HepG2 (cell line): ENCODE measurements at regions not wholly inside any gene's neighbourhood (a gene's known extent, or its start where the extent isn't known, plus 50 kb on each side); places are given as distances from the start of the nearest gene placed in this dataset.

Experiments used
- EZH2 ChIP-seq: conservative IDR thresholded peaks from 2 replicates; pipeline ENCODE4 v1.6.1; 2012; ENCODE audit warnings: mild to moderate bottlenecking, low read depth, low read length, moderate library complexity
- ZNF7 ChIP-seq: IDR thresholded peaks from 2 replicates; pipeline ENCODE4 v1.6.1; 2016; ENCODE audit warnings: missing biosample characterization, missing genetic modification reagents
- ZNF761 ChIP-seq: sonication (generic); formaldehyde crosslinking; conservative IDR thresholded peaks from 2 replicates; pipeline ENCODE4 v1.4.0; 2020; ENCODE audit warnings: mild to moderate bottlenecking, missing genetic modification reagents
- TF ChIP-seq, protein P1 (sequence below): sonication (generic); formaldehyde crosslinking; IDR thresholded peaks from 2 replicates; pipeline ENCODE4 v1.4.0; 2020; ENCODE audit warnings: mild to moderate bottlenecking, missing genetic modification reagents, borderline replicate concordance
- TF ChIP-seq, protein P2 (sequence below): sonication (generic); formaldehyde crosslinking; IDR thresholded peaks from 2 replicates; pipeline ENCODE4 v1.4.0; 2020; ENCODE audit warnings: missing genetic modification reagents

DNA sequence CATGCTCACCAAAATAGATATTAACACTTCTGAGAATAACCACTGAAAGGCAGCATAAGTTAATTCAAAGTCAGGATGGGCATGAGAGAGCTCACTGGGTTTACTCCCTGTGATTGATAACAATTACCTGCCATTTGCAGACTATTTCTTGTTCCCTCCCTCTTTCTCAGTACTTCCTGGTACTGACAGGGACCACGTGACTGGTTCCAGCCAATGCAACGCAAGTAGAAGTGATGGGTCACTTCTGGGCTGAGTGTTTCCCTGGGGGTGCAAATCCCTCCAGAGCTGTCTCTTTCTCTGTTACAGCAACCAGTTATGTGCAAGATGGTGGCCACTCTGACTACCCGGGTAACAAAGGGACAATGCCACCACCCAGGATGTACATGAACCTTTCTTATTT is 118.8 kb downstream of the EFNB2 start:
- TF ChIP-seq, protein P1, sequence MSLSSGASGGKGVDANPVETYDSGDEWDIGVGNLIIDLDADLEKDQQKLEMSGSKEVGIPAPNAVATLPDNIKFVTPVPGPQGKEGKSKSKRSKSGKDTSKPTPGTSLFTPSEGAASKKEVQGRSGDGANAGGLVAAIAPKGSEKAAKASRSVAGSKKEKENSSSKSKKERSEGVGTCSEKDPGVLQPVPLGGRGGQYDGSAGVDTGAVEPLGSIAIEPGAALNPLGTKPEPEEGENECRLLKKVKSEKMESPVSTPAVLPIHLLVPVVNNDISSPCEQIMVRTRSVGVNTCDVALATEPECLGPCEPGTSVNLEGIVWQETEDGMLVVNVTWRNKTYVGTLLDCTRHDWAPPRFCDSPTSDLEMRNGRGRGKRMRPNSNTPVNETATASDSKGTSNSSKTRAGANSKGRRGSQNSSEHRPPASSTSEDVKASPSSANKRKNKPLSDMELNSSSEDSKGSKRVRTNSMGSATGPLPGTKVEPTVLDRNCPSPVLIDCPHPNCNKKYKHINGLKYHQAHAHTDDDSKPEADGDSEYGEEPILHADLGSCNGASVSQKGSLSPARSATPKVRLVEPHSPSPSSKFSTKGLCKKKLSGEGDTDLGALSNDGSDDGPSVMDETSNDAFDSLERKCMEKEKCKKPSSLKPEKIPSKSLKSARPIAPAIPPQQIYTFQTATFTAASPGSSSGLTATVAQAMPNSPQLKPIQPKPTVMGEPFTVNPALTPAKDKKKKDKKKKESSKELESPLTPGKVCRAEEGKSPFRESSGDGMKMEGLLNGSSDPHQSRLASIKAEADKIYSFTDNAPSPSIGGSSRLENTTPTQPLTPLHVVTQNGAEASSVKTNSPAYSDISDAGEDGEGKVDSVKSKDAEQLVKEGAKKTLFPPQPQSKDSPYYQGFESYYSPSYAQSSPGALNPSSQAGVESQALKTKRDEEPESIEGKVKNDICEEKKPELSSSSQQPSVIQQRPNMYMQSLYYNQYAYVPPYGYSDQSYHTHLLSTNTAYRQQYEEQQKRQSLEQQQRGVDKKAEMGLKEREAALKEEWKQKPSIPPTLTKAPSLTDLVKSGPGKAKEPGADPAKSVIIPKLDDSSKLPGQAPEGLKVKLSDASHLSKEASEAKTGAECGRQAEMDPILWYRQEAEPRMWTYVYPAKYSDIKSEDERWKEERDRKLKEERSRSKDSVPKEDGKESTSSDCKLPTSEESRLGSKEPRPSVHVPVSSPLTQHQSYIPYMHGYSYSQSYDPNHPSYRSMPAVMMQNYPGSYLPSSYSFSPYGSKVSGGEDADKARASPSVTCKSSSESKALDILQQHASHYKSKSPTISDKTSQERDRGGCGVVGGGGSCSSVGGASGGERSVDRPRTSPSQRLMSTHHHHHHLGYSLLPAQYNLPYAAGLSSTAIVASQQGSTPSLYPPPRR = no peak
- TF ChIP-seq, protein P2, sequence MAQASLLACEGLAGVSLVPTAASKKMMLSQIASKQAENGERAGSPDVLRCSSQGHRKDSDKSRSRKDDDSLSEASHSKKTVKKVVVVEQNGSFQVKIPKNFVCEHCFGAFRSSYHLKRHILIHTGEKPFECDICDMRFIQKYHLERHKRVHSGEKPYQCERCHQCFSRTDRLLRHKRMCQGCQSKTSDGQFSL (CRISPR knock-in tag) = no peak
- TF ChIP-seq EZH2 (no peak), ZNF7 (no peak), ZNF761 (no peak)
